GM13976 (cell line): ENCODE measurements at regions not wholly inside any gene's neighbourhood (a gene's known extent, or its start where the extent isn't known, plus 50 kb on each side); places are given as distances from the start of the nearest gene placed in this dataset.

Experiments
- DNase-seq: peaks from one replicate; pipeline ENCODE4 v3.0.0; 2012; ENCODE audit warnings: low spot score
- in situ Hi-C: fragments of 300-500 bp; cut with MboI; formaldehyde crosslinking; loops from one replicate; pipeline ENCODE4 v1.12.0; 2022; ENCODE audit warnings: low sequenced_read_pairs, mixed read lengths, inconsistent platforms; ENCODE audit not compliant: unreplicated experiment
- TF ChIP-seq, protein P1 (sequence below): IDR thresholded peaks from 2 replicates; pipeline ENCODE4 v1.5.1; 2012; ENCODE audit warnings: borderline replicate concordance, mild to moderate bottlenecking; ENCODE audit not compliant: insufficient read depth; ENCODE audit errors: extremely low read depth, missing control alignments, control extremely low read depth

DNA sequence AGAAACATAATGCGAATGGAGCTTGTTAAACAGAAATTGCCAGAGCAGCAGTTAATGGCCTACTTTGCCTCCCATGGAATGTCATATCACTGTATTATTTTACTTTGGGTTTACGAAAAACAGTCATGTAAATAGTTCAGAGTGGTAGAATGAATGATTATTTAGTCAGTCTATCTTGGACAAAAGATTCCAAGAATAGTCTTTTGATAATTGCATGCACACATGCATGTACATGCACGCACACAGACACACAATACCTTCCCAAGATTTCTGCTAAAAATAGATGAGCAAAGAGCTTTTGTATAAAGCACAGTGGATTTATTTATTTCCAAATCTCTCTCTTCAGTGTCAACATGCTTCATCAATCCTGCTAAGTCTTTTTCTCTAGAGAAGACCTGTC lies 800.7 kb downstream of the DIPK2A start:
- in situ Hi-C loops, result no loop called here
- TF ChIP-seq, protein P1, sequence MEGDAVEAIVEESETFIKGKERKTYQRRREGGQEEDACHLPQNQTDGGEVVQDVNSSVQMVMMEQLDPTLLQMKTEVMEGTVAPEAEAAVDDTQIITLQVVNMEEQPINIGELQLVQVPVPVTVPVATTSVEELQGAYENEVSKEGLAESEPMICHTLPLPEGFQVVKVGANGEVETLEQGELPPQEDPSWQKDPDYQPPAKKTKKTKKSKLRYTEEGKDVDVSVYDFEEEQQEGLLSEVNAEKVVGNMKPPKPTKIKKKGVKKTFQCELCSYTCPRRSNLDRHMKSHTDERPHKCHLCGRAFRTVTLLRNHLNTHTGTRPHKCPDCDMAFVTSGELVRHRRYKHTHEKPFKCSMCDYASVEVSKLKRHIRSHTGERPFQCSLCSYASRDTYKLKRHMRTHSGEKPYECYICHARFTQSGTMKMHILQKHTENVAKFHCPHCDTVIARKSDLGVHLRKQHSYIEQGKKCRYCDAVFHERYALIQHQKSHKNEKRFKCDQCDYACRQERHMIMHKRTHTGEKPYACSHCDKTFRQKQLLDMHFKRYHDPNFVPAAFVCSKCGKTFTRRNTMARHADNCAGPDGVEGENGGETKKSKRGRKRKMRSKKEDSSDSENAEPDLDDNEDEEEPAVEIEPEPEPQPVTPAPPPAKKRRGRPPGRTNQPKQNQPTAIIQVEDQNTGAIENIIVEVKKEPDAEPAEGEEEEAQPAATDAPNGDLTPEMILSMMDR, result no peak
- no peak for DNase-seq

DNA sequence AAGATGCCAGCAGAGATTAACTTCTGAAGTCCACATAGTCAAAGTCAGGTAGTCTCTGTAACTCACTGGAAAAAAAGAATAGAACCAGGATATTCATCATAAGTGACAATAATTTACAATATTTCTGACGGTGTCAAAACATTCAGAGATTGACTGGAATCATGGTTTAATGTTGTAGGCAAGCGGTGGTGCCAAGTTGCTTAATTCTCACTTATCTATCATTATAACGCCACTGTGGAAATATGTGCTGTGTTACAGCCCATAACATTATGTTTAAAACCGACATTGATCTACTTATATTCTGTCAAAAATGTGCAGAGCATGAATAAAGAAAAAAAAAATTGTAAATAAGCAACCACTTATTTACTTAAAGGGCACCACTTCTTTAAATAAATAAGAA lies 801.7 kb downstream of the DIPK2A start:
- TF ChIP-seq, protein P1, result no peak
- DNase-seq, result no peak
- in situ Hi-C loops, result no loop called here

DNA sequence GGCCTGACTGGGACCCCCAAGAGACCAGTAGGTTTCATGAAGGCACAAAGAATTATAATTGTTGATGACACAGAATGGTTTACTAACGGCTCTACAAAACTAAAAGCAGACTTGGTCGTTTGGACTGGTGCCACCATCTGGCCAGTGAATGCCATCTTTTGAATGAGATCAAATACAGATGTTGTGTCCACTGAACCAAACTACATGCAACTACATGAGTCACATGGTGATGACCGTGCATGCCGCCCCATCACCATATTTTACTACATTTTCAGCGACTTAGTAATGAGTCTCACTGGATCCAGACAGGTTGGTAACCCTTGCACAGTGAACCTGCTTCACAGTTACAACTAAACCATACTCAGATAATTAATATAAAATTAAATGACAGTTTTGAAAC lies 803.3 kb downstream of the DIPK2A start:
- in situ Hi-C loops, result no loop called here
- DNase-seq, result no peak
- TF ChIP-seq, protein P1, result no peak

DNA sequence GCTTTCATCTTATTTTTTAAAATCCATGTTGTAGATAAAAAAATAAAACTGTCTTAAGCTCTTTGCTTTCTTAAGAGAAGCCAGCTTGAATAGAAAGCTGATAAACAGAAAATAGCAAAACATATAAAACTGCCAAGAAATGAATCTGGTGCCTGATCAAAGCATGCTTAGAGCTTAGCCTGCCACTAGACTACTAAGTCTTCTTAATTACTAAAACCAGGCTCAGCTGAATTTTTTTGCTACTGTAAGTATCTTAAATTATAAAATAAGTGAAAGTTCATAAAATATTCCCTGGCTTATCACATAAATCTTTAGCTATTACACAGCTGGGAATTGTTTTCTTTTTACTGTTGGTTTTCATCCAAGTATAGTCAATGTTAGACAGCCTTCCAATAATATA lies 803.9 kb downstream of the DIPK2A start:
- in situ Hi-C loops, result no loop called here
- DNase-seq, result no peak
- TF ChIP-seq, protein P1, result no peak

DNA sequence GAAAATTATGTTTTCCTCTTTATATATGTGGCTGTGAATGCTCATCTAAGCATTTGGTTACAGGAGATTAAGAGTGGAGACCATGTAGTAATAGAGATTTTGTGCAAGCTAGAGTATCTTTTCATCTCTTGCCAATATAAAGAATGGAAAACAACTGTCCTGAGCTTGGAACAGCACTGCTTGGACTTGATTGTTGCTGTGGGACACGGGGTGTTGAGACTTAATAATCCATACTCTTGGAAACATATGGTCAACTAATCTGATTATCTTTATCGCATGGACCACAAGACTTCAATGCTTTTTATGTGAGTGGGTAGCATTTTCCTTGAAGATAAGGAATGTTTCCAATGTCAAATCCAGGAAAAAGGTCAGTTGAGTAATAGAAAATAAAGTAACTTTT lies 806.3 kb downstream of the DIPK2A start:
- in situ Hi-C loops, result no loop called here
- no peak for DNase-seq
- TF ChIP-seq, protein P1, result no peak

DNA sequence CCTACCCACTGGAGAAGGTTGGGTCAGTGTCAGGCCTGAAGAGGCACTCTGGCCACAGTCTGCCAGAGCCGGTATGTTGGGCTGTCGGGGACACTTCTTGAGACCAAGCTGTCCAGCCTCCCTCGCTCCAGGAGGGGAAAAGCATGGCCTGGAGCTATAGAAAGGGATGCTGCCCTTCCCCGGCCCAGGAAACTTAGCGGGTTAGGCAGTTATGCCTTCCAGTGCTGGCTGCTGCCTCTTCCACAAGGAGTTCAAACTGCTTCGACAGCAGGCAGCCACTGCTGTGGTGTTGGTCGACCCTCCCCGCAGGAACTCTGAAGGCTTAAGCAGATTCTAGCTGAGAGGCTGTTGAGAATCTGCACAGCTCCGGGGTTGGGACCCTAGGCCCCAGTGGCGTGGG lies 819.4 kb downstream of the DIPK2A start:
- in situ Hi-C loops, result no loop called here
- DNase-seq, result no peak
- TF ChIP-seq, protein P1, result no peak

DNA sequence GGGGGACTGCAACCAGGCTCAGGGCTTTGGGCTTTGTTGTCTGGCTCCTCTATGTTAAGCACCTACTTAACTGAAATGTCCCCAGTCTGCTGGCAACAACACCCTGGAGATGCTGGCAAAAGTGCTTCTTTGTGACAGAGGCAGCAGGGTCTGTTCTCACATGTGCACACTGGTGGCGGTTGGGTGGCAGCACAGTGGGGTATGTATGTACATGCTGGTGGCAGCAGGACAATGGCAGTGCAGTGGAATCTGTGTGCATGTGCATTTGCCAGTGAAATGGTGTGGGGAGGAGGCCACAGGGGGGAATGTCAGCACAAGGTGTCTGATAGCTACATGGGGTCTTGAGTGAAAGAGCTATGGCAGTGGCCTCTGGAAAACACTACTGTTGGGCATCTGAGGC lies 830.3 kb downstream of the DIPK2A start:
- TF ChIP-seq, protein P1, result no peak
- in situ Hi-C loops, result no loop called here
- DNase-seq, result no peak
